AG04450 (cell line): ENCODE measurements at regions not wholly inside any gene's neighbourhood (a gene's known extent, or its start where the extent isn't known, plus 50 kb on each side); places are given as distances from the start of the nearest gene placed in this dataset.
"Not testable (repeated sequence)": the region's sequence is repeated elsewhere in the genome, so short reads cannot be mapped to it uniquely, and the experiment has no call there.

ENCODE experiments used
- CTCF ChIA-PET: fragments of 300-600, 350-600 bp; formaldehyde crosslinking; extraction: SDS; loops from one replicate; lab custom pipeline; 2022; ENCODE audit warnings: antibody characterized with exemption, inconsistent platforms; lab: Charles Lee
- POLR2A ChIA-PET: fragments of 350-600 bp; formaldehyde crosslinking; extraction: SDS; loops from one replicate; lab custom pipeline; 2021; ENCODE audit warnings: antibody characterized with exemption, inconsistent platforms; lab: Yijun Ruan, JAX
- DNase-seq: peaks from one replicate; pipeline ENCODE4 v3.0.0-alpha.2; 2011; ENCODE audit warnings: low read depth, low spot score
- H3K27ac ChIP-seq: one replicate; pipeline ENCODE4 v1.5.1; 2012; ENCODE audit warnings: low read depth, low read length, control low read depth
- H3K27me3 ChIP-seq: one replicate; pipeline ENCODE4 v1.6.0; 2012; ENCODE audit warnings: low read length; ENCODE audit not compliant: control insufficient read depth, insufficient read depth
- H3K4me3 ChIP-seq: 2 replicates; pipeline ENCODE4 v1.5.1; 2011; ENCODE audit warnings: mild to moderate bottlenecking, low read depth, low read length, control low read depth
- H3K9me3 ChIP-seq: 2 replicates; pipeline ENCODE4 v1.5.1; 2012; ENCODE audit warnings: low read length; ENCODE audit not compliant: control insufficient read depth, insufficient read depth
- TF ChIP-seq, protein P1 (sequence below): IDR thresholded peaks from 2 replicates; pipeline ENCODE4 v1.5.1; 2011; ENCODE audit warnings: low read depth, low read length, control low read depth, inconsistent platforms

DNA sequence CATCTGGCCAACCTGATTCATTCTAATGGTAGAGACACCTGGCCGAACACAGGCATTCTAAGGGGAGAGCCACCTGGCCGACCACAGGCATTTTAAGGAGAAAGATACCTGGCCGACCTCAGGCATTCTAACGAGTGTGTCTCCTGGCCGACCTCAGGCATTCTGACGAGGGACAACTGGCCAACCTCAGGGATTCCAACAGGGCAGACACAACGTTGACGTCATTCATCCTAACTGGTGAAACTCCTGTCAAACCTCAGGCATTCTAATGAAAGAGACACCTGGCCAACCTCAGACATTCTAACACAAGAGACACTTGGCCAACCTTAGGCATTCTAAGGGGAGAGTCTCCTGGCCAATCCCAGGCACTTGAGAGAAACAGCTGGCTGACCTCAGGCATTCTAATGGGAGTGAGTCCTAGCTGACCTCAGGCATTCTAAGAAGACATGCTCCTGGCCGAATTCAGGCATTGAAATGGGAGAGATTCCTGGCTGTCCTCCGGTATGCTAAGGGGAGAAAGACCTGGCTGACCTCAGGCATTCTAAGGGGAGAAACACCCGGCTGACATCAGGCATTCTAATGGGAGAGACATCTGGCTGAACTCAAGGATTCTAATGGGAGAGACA is 1352.5 kb downstream of the UQCRFS1 start:
- TF ChIP-seq, protein P1, sequence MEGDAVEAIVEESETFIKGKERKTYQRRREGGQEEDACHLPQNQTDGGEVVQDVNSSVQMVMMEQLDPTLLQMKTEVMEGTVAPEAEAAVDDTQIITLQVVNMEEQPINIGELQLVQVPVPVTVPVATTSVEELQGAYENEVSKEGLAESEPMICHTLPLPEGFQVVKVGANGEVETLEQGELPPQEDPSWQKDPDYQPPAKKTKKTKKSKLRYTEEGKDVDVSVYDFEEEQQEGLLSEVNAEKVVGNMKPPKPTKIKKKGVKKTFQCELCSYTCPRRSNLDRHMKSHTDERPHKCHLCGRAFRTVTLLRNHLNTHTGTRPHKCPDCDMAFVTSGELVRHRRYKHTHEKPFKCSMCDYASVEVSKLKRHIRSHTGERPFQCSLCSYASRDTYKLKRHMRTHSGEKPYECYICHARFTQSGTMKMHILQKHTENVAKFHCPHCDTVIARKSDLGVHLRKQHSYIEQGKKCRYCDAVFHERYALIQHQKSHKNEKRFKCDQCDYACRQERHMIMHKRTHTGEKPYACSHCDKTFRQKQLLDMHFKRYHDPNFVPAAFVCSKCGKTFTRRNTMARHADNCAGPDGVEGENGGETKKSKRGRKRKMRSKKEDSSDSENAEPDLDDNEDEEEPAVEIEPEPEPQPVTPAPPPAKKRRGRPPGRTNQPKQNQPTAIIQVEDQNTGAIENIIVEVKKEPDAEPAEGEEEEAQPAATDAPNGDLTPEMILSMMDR: no peak
- no peak for DNase-seq
- ChIA-PET POLR2A (no interaction called here), CTCF (no interaction called here)
- H3K27me3 ChIP-seq: no peaks in the 10 kb centered on the region
- no peak overlapping the region for H3K4me3 ChIP-seq
- H3K27ac ChIP-seq: no peak overlapping the region
- peaks cover 32% of the 10 kb centered on the region; the same call in 1 of the 2 replicates for H3K9me3 ChIP-seq

DNA sequence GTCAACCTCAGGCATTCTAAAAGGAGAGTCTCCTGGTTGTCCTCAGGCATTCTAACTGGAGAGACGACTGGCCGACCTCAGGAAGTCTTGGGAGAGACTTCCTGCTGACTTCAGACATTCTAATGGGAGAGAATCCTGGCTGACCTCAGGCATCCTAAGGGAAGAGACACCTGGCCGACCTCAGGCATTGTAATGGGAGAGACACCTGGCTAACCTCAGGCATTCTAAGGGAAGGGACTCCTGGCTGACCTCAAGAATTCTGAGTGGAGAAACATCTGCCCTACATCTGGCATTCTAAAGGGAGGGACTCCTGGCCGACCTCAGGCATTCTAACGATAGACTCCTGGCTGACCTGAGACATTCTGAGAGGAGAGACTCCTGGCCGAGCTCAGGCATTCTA is 1353.3 kb downstream of the UQCRFS1 start:
- TF ChIP-seq, protein P1: no peak
- Histone ChIP-seq H3K4me3 (no peak overlapping the region), H3K27ac (no peak overlapping the region), H3K27me3 (no peaks in the 10 kb centered on the region), H3K9me3 (peaks cover 32% of the 10 kb centered on the region; the same call in 1 of the 2 replicates)
- ChIA-PET POLR2A (no interaction called here), CTCF (no interaction called here)
- no peak for DNase-seq

DNA sequence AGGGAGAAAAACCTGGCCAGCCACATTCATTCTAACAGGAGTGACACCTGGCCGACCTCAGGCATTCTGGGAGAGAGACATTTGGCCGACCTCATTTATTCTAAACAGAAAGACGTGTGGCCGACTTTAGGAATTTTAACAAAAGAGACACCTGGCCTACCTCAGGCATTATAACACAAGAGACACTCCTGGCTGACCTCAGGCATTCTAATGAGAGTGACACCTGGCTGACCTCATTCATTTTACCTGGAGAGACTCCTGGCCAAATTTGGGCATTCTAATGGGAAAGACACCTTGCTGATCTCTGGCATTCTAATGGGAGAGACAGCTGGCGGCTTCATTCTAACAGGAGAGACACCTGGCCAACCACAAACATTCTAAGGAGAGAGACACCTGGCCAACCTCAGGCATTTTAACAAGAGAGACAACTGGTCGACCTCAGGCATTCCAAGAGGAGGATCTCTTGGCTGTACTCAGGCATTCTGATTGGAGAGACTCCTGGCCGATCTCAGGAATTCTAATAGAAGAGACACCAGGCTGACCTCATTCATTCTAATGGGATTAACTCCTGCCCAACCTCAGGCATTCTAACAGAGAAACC is 1353.9 kb downstream of the UQCRFS1 start:
- TF ChIP-seq, protein P1: no peak
- POLR2A ChIA-PET: no interaction called here
- no peak for DNase-seq

DNA sequence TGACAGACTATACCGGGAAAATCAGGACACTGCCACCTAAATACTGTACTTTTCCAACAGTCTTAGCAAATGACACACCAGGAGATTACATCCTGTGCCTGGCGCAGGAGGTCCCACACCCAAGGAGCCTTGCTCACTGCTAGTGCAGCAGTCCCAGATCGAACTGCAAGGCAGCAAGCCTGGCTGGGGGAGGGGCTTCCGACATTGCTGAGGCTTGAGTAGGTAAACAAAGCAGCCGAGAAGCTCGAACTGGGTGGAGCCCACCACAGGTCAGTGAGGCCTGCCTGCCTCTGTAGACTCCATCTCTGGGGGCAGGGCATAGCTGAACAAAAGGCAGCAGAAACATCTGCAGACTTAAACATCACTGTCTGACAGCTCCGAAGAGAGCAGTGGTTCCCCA is 1360.0 kb downstream of the UQCRFS1 start:
- H3K27ac ChIP-seq, POLR2A ChIA-PET, H3K27me3 ChIP-seq, CTCF ChIA-PET, DNase-seq, H3K4me3 ChIP-seq: not testable (repeated sequence)
- H3K9me3 ChIP-seq: peaks cover 41% of the 10 kb centered on the region

More for the DNA sequence above, 1353.9 kb downstream of the UQCRFS1 start:
- Histone ChIP-seq H3K9me3 (peaks cover 32% of the 10 kb centered on the region; the same call in 1 of the 2 replicates), H3K27ac (no peak overlapping the region), H3K4me3 (no peak overlapping the region), H3K27me3 (no peaks in the 10 kb centered on the region)
- CTCF ChIA-PET: no interaction called here

DNA sequence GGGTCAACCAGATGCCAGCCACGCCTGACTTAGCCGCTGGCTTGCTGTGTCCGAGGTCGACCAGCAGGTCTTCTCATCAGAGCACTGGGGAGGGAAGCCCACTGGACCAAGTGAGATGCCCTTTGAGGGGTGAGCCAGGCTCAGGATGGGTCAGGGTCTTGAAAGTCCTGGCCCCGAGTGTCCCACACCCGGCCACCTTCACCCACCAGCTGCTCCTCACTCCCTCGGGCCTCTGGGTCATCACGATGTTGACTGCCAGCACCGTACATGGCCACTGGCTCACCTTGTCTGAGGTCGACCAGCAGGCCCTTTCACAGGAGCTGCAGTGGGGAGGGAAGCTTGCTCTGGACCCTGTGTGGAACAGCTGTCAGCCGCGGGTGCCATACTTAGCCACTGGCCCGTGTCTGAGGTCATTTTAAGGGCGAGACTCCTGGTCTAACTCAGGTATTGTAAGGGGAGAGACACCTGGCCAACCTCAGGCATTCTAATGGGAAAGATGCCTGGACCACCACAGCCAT is 1361.3 kb downstream of the UQCRFS1 start:
- Histone ChIP-seq H3K4me3 (no peak overlapping the region), H3K27me3 (no peaks in the 10 kb centered on the region), H3K9me3 (peaks cover 47% of the 10 kb centered on the region), H3K27ac (no peak overlapping the region)
- no peak for DNase-seq
- ChIA-PET POLR2A (no interaction called here), CTCF (no interaction called here)
- TF ChIP-seq, protein P1: no peak
